ENCODE measurements at regions not wholly inside any gene's neighbourhood (a gene's known extent, or its start where the extent isn't known, plus 50 kb on each side); places are given as distances from the start of the nearest gene placed in this dataset.

GRCh38 chrX:13235930-13236329 lies 83.9 kb downstream of the ATXN3L start:
- H2BK15ac ChIP-seq (ENCODE audit: low read depth, low read length), result no peak overlapping the region; the same call in 2 of the 3 replicates
- H4K5ac ChIP-seq (ENCODE audit: low read depth, low read length), result no peak overlapping the region
- intact Hi-C loops (cut with micrococcal nuclease) (no loop called here), in situ Hi-C loops (cut with MboI; ENCODE audit: low sequenced_read_pairs) (no loop called here), dilution Hi-C loops (cut with HindIII; ENCODE audit: low sequenced_read_pairs, unreplicated experiment) (no loop called here)
- no peak overlapping the region for H2BK120ac ChIP-seq (ENCODE audit: low read depth, low read length)
- H4K91ac ChIP-seq (ENCODE audit: insufficient read depth, low read depth, low read length), result no peak overlapping the region
- H3K9me1 ChIP-seq (ENCODE audit: insufficient read depth, low read length), result no peaks in the 10 kb centered on the region
- no peak overlapping the region for H2BK20ac ChIP-seq (ENCODE audit: low read depth, low read length)
- DNase-seq (no peak), ATAC-seq (ENCODE audit: low read depth) (no peak)
- H2BK5ac ChIP-seq (ENCODE audit: low read depth, low read length, poor library complexity, severe bottlenecking), result no peak overlapping the region
- H3K9me3 ChIP-seq (ENCODE audit: control insufficient read depth, insufficient read depth, low read length), result no peaks in the 10 kb centered on the region
- CTCF ChIA-PET, result no interaction called here
- H3K23ac ChIP-seq (ENCODE audit: low read depth, low read length), result no peak overlapping the region
- H4K8ac ChIP-seq (ENCODE audit: low read depth in 2 of 2, low read length in 2 of 2), result no peak overlapping the region
- H3K4me1 ChIP-seq (ENCODE audit: control insufficient read depth, insufficient read depth, low read length), result no peaks in the 10 kb centered on the region
- H2AK9ac ChIP-seq (replicated peaks; ENCODE audit: low read depth, low read length, poor library complexity), result no peak overlapping the region
- WGBS, 2 experiments (ENCODE audit: extremely low coverage in 2 of 2, insufficient read length in 1 of 2), result no CpG with 5 or more reads among the region's 1 CpG
- H3K4me3 ChIP-seq (ENCODE audit: insufficient read depth, low read depth, low read length), result no peak overlapping the region
- no peak overlapping the region for H3K18ac ChIP-seq (ENCODE audit: low read depth, low read length)
- no peaks in the 10 kb centered on the region for H4K20me1 ChIP-seq (ENCODE audit: insufficient read depth, low read length)
- H2AFZ ChIP-seq (replicated peaks; ENCODE audit: low read length, poor library complexity), result no peak overlapping the region
- no peaks in the 10 kb centered on the region for H3K36me3 ChIP-seq (ENCODE audit: control insufficient read depth, insufficient read depth, low read length)
- H3K4ac ChIP-seq (ENCODE audit: low read depth, low read length), result no peak overlapping the region
- no peaks in the 10 kb centered on the region; the same call in 1 of the 2 replicates for H3K27me3 ChIP-seq (ENCODE audit: control insufficient read depth, insufficient read depth, low read length)
- H3K79me1 ChIP-seq (ENCODE audit: low read depth in 1 of 2, low read length in 2 of 2), result no peaks in the 10 kb centered on the region
- BruUV-seq (replicated peaks), result no TSS peak
- no peak overlapping the region for H2AK5ac ChIP-seq (ENCODE audit: low read depth, low read length)
- H3K4me2 ChIP-seq (ENCODE audit: low read depth, low read length), result no peak overlapping the region
- no peak for TF ChIP-seq FOS (IDR thresholded peaks at IDR 0.05; ENCODE audit: low read depth, low read length)
- TF ChIP-seq CEBPB (IDR thresholded peaks at IDR 0.05; ENCODE audit: low read depth, low read length), result no peak
- TF ChIP-seq MXI1 (IDR thresholded peaks at IDR 0.05; ENCODE audit: borderline replicate concordance, low read depth, low read length), result no peak
- TF ChIP-seq CHD1 (IDR thresholded peaks at IDR 0.05; ENCODE audit: low read depth, low read length), result no peak
- TF ChIP-seq MAFK (IDR thresholded peaks at IDR 0.05; ENCODE audit: low read depth, low read length), result no peak
- TF ChIP-seq RFX5 (IDR thresholded peaks at IDR 0.05; ENCODE audit: low read depth, low read length), result no peak
- no peak for TF ChIP-seq MAZ (IDR thresholded peaks at IDR 0.05; ENCODE audit: borderline replicate concordance, low read depth, low read length)
- TF ChIP-seq SMC3 (IDR thresholded peaks at IDR 0.05; ENCODE audit: low read depth, low read length), result no peak
- TF ChIP-seq, protein P1, sequence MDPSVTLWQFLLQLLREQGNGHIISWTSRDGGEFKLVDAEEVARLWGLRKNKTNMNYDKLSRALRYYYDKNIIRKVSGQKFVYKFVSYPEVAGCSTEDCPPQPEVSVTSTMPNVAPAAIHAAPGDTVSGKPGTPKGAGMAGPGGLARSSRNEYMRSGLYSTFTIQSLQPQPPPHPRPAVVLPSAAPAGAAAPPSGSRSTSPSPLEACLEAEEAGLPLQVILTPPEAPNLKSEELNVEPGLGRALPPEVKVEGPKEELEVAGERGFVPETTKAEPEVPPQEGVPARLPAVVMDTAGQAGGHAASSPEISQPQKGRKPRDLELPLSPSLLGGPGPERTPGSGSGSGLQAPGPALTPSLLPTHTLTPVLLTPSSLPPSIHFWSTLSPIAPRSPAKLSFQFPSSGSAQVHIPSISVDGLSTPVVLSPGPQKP (IDR thresholded peaks at IDR 0.05; ENCODE audit: borderline replicate concordance, low read depth, low read length), result no peak
- no peak overlapping the region for H3K56ac ChIP-seq (ENCODE audit: extremely low read depth, insufficient read depth, low read length)
- no peak overlapping the region for H3K27ac ChIP-seq (ENCODE audit: insufficient read depth, low read length)
- POLR2A ChIA-PET (ENCODE audit: unreplicated experiment), result no interaction called here
- H3K9ac ChIP-seq (ENCODE audit: low read depth, low read length), result no peak overlapping the region
- no peak overlapping the region for H3K14ac ChIP-seq (replicated peaks; ENCODE audit: low read depth, low read length)
